HG03135 (cell line): ENCODE measurements at regions not wholly inside any gene's neighbourhood (a gene's known extent, or its start where the extent isn't known, plus 50 kb on each side); places are given as distances from the start of the nearest gene placed in this dataset.
"Not testable (repeated sequence)": the region's sequence is repeated elsewhere in the genome, so short reads cannot be mapped to it uniquely, and the experiment has no call there.

Source experiments
- ATAC-seq: cut with Tn5 transposase; IDR thresholded peaks from one replicate; pipeline ENCODE4 v1.9.1; 2021; ENCODE audit warnings: mild to moderate bottlenecking, moderate library complexity; ENCODE audit not compliant: unreplicated experiment

GRCh38 chr7:68752485-68753178, 845.6 kb upstream of the AUTS2 start:
- no peak for ATAC-seq

- no peak for ATAC-seq
These were observed 843.9 kb upstream of the AUTS2 start for GRCh38 chr7:68754414-68754813.

- no peak for ATAC-seq
These were observed 841.2 kb upstream of the AUTS2 start for GRCh38 chr7:68756986-68757495.

GRCh38 chr7:68760556-68760955, 837.7 kb upstream of the AUTS2 start:
- no peak for ATAC-seq

- ATAC-seq, result no peak
These were observed 830.8 kb upstream of the AUTS2 start for GRCh38 chr7:68767462-68767861.

- ATAC-seq, result no peak
These were observed 827.6 kb upstream of the AUTS2 start for GRCh38 chr7:68770649-68771048.

- ATAC-seq, result no peak
These were observed 821.9 kb upstream of the AUTS2 start for GRCh38 chr7:68776326-68776725.

- ATAC-seq, result no peak
These were observed 814.6 kb upstream of the AUTS2 start for GRCh38 chr7:68783684-68784083.

GRCh38 chr7:68785036-68785435, 813.2 kb upstream of the AUTS2 start:
- no peak for ATAC-seq

GRCh38 chr7:68787566-68787965, 810.7 kb upstream of the AUTS2 start:
- ATAC-seq, result no peak

- not testable (repeated sequence) for ATAC-seq
These were observed 809.7 kb upstream of the AUTS2 start for GRCh38 chr7:68788529-68788928.

- ATAC-seq, result no peak
These were observed 808.7 kb upstream of the AUTS2 start for GRCh38 chr7:68789597-68789996.

- ATAC-seq, result no peak
These were observed 805.9 kb upstream of the AUTS2 start for GRCh38 chr7:68792351-68792750.

- ATAC-seq, result no peak
These were observed 804.8 kb upstream of the AUTS2 start for GRCh38 chr7:68793513-68793912.

GRCh38 chr7:68800316-68800715, 798.0 kb upstream of the AUTS2 start:
- ATAC-seq, result no peak

- ATAC-seq, result no peak
These were observed 793.1 kb upstream of the AUTS2 start for GRCh38 chr7:68805159-68805558.

- no peak for ATAC-seq
These were observed 790.6 kb upstream of the AUTS2 start for GRCh38 chr7:68807666-68808065.

- ATAC-seq, result no peak
These were observed 784.7 kb upstream of the AUTS2 start for GRCh38 chr7:68813551-68814080.

GRCh38 chr7:68816491-68816890, 781.8 kb upstream of the AUTS2 start:
- ATAC-seq, result no peak

- ATAC-seq, result no peak
These were observed 778.0 kb upstream of the AUTS2 start for GRCh38 chr7:68820321-68820720.

GRCh38 chr7:68821846-68822245, 776.4 kb upstream of the AUTS2 start:
- no peak for ATAC-seq

- ATAC-seq, result no peak
These were observed 774.1 kb upstream of the AUTS2 start for GRCh38 chr7:68823996-68824780.
